ENCODE measurements at regions not wholly inside any gene's neighbourhood (a gene's known extent, or its start where the extent isn't known, plus 50 kb on each side); places are given as distances from the start of the nearest gene placed in this dataset.

DNA sequence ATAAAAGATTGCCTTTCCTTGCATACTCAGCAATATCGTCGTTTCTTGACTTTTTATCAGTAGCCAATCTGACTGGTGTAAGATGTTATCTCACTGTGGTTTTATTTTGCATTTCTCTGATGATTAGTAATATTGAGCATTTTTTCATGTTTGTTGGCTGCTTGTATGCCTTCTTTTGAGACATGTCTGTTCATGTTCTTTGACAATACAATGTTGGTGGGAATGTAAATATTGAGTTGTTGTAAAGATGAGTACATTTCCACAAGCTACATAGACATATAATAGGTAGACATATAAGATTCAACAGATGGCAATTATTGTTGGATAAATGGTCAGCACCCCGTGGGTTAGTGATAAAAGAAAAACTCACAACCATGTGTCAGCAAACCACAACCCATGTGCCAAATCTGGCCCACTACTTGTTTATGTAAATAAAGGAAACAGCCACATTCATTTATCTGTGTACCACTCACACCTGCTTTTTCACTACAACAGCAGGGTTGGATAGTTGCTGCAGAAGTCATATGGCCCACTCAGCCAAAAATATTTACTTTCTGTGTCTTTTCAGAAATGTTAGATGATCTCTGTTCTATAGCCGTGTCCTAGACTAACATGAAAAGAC is 153.1 kb upstream of the VCX start:
- no peak for TF ChIP-seq POLR2A (IDR thresholded peaks at IDR 0.05)
- TF ChIP-seq, protein P1, sequence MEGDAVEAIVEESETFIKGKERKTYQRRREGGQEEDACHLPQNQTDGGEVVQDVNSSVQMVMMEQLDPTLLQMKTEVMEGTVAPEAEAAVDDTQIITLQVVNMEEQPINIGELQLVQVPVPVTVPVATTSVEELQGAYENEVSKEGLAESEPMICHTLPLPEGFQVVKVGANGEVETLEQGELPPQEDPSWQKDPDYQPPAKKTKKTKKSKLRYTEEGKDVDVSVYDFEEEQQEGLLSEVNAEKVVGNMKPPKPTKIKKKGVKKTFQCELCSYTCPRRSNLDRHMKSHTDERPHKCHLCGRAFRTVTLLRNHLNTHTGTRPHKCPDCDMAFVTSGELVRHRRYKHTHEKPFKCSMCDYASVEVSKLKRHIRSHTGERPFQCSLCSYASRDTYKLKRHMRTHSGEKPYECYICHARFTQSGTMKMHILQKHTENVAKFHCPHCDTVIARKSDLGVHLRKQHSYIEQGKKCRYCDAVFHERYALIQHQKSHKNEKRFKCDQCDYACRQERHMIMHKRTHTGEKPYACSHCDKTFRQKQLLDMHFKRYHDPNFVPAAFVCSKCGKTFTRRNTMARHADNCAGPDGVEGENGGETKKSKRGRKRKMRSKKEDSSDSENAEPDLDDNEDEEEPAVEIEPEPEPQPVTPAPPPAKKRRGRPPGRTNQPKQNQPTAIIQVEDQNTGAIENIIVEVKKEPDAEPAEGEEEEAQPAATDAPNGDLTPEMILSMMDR (IDR thresholded peaks at IDR 0.05): no peak
- Histone ChIP-seq H3K4me3 (no peak overlapping the region), H3K9me3 (no peaks in the 10 kb centered on the region), H3K4me1 (no peaks in the 10 kb centered on the region), H3K27me3 (no peaks in the 10 kb centered on the region), H3K27ac (no peak overlapping the region), H3K36me3 (no peaks in the 10 kb centered on the region)
- no peak for DNase-seq

DNA sequence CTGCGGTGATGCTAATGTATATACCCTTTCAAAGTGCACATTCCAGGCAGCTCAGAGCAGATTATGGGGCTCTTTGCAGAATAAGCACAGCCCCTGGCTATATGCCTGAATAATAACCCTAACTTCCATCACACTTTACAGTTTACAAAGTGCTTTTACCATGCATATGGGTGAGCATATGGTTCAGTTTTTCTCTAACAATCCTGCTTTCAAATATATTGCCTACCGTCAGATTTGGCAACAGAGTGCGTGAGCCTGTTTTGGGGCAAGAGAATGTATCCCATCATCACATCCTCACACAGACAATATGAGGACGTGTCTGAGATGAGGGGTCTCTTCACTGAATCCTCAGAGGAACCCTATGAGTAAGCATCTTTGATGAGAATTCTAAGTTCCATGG is 162.8 kb upstream of the VCX start:
- no peak for DNase-seq
- Histone ChIP-seq H3K4me3 (no peak overlapping the region), H3K4me1 (no peaks in the 10 kb centered on the region), H3K27ac (no peak overlapping the region), H3K36me3 (no peaks in the 10 kb centered on the region), H3K27me3 (no peaks in the 10 kb centered on the region), H3K9me3 (no peaks in the 10 kb centered on the region)
- no peak for TF ChIP-seq POLR2A (IDR thresholded peaks at IDR 0.05)
- TF ChIP-seq, protein P1 (IDR thresholded peaks at IDR 0.05): no peak

DNA sequence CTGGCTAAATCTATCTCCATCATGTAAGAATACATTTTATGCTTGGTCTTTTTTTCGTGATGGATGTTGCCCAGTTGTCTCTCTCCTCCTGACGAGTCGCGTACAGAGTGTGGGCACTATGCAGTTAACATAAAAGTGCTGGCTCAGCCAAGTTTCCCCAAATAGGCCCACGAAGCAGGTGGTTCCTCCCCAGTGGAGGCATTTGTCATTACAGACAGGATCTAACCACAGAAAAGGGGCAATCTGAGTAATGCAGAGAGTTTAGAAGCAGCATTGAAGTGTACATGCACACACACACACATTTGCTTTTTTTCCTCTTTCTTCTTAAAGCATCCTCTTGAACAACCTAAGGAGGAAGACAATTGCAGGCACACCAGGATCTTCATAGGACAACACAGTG is 188.7 kb upstream of the VCX start:
- no peaks in the 10 kb centered on the region for H3K4me1 ChIP-seq
- H3K27me3 ChIP-seq: no peaks in the 10 kb centered on the region
- H3K36me3 ChIP-seq: no peaks in the 10 kb centered on the region
- DNase-seq: no peak
- H3K9me3 ChIP-seq: no peaks in the 10 kb centered on the region
- no peak overlapping the region for H3K27ac ChIP-seq
- H3K4me3 ChIP-seq: no peak overlapping the region
- TF ChIP-seq, protein P1 (IDR thresholded peaks at IDR 0.05): no peak
- no peak for TF ChIP-seq POLR2A (IDR thresholded peaks at IDR 0.05)

DNA sequence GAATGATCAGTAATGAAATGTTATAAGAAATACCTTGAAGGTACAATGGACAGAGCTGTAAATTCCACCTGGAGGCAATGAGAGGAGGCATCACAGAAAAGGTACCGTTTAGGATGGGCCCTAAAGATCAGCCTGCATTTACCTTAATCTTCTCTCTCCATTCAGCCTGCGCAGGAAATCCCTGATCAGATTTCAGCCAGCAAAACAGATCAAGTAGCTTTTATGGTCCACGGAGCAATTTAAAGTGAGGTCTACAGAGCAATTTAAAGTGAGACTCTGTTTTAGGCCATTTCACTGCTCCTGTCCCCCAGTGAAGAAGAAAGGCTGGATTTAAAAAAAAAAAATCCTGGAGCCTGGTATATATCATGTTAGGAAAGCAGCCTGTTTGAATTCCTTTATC is 195.1 kb upstream of the VCX start:
- Histone ChIP-seq H3K27ac (no peak overlapping the region), H3K36me3 (no peaks in the 10 kb centered on the region), H3K9me3 (no peaks in the 10 kb centered on the region), H3K27me3 (no peaks in the 10 kb centered on the region), H3K4me3 (no peak overlapping the region), H3K4me1 (no peaks in the 10 kb centered on the region)
- no peak for TF ChIP-seq POLR2A (IDR thresholded peaks at IDR 0.05)
- TF ChIP-seq, protein P1 (IDR thresholded peaks at IDR 0.05): no peak
- DNase-seq: no peak

DNA sequence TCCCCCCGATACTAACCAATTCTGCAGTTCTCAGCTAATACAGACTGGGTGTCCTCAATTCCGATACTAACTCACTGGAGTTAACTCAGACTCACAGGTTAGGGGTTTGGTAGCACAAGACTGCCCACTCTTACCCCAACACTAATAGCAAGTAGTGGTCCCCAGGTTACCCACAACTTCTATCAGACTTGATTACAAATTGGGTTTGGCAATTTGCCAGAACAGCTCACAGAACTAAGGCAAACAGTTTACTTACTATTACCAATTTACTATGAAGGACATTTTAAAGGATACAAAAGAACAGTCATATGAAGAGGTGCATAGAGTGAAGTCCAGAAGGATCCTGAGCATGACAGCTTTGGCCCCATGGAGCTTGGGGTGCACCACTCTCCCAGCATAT is 201.8 kb upstream of the VCX start:
- no peak overlapping the region for H3K27ac ChIP-seq
- DNase-seq: no peak
- no peaks in the 10 kb centered on the region for H3K4me1 ChIP-seq
- no peak overlapping the region for H3K4me3 ChIP-seq
- H3K9me3 ChIP-seq: no peaks in the 10 kb centered on the region
- TF ChIP-seq, protein P1 (IDR thresholded peaks at IDR 0.05): no peak
- TF ChIP-seq POLR2A (IDR thresholded peaks at IDR 0.05): no peak
- H3K27me3 ChIP-seq: no peaks in the 10 kb centered on the region
- H3K36me3 ChIP-seq: no peaks in the 10 kb centered on the region

DNA sequence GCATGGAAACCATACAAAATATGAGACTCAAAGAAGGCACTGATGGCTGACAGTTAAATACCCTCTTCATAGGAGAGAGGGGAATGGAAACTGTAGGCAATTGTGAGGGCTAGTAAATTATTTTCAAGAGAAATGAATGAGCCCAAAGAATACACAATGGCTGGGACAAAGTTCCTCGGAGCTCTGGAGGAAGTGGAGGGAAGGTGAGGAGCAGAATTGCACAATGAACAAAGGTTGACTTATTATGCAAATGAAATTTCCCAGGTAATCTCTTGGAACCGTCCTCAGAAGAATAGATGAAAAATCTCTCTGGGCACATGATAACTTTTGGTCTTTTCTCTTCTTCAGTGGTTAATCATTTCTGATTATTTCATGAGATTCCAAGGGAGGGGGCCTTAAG is 202.6 kb upstream of the VCX start:
- Histone ChIP-seq H3K36me3 (no peaks in the 10 kb centered on the region), H3K27me3 (no peaks in the 10 kb centered on the region), H3K27ac (no peak overlapping the region), H3K4me1 (no peaks in the 10 kb centered on the region), H3K4me3 (no peak overlapping the region), H3K9me3 (no peaks in the 10 kb centered on the region)
- DNase-seq: no peak
- no peak for TF ChIP-seq POLR2A (IDR thresholded peaks at IDR 0.05)
- TF ChIP-seq, protein P1 (IDR thresholded peaks at IDR 0.05): no peak
